ENCODE measurements at regions not wholly inside any gene's neighbourhood (a gene's known extent, or its start where the extent isn't known, plus 50 kb on each side); places are given as distances from the start of the nearest gene placed in this dataset.

- TF ChIP-seq, protein P1, sequence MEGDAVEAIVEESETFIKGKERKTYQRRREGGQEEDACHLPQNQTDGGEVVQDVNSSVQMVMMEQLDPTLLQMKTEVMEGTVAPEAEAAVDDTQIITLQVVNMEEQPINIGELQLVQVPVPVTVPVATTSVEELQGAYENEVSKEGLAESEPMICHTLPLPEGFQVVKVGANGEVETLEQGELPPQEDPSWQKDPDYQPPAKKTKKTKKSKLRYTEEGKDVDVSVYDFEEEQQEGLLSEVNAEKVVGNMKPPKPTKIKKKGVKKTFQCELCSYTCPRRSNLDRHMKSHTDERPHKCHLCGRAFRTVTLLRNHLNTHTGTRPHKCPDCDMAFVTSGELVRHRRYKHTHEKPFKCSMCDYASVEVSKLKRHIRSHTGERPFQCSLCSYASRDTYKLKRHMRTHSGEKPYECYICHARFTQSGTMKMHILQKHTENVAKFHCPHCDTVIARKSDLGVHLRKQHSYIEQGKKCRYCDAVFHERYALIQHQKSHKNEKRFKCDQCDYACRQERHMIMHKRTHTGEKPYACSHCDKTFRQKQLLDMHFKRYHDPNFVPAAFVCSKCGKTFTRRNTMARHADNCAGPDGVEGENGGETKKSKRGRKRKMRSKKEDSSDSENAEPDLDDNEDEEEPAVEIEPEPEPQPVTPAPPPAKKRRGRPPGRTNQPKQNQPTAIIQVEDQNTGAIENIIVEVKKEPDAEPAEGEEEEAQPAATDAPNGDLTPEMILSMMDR (IDR thresholded peaks at IDR 0.05), result no peak
- TF ChIP-seq POLR2A (IDR thresholded peaks at IDR 0.05), result no peak
Observed at GRCh38 chr12:87608321-87608720, 420.9 kb downstream of the C12orf50 start.
